K562 (cell line): ENCODE measurements at regions not wholly inside any gene's neighbourhood (a gene's known extent, or its start where the extent isn't known, plus 50 kb on each side); places are given as distances from the start of the nearest gene placed in this dataset.

Experiments
- CEBPG ChIP-seq, 3 experiments: fragments of 200-800 bp in 1 of 3; sonication (Bioruptor generic) in 1 of 3; sonication (generic) in 1 of 3; formaldehyde crosslinking in 1 of 3; IDR thresholded peaks in 2 of 3; conservative IDR thresholded peaks in 1 of 3; 2 replicates each; pipeline versions ENCODE4 v1.6.1 to v1.8.0; 2016 to 2022; ENCODE audit warnings: missing compliant biosample characterization in 2 of 3, missing genetic modification characterization in 2 of 3, mild to moderate bottlenecking in 1 of 3, missing genetic modification reagents in 1 of 3
- ILF3 ChIP-seq: fragments of 450-650 bp; IDR thresholded peaks from 2 replicates; pipeline ENCODE4 v1.6.1; 2018; ENCODE audit warnings: antibody characterized with exemption, mild to moderate bottlenecking, moderate library complexity, borderline replicate concordance
- MIER1 ChIP-seq: fragments of 450-650 bp; IDR thresholded peaks from 2 replicates; pipeline ENCODE4 v1.6.1; 2016; ENCODE audit warnings: antibody characterized with exemption, mild to moderate bottlenecking, low read depth
- MTF1 ChIP-seq: fragments of 250-450 bp; sonication (Bioruptor Pico); IDR thresholded peaks from 2 replicates; pipeline ENCODE4 v1.9.0; 2021; ENCODE audit warnings: moderate library complexity, mild to moderate bottlenecking, inconsistent platforms, borderline replicate concordance
- SAFB2 ChIP-seq: fragments of 200-400 bp; formaldehyde crosslinking; IDR thresholded peaks from 2 replicates; pipeline ENCODE4 v1.6.1; 2018; ENCODE audit warnings: borderline replicate concordance, low read length, low read depth, moderate library complexity; ENCODE audit not compliant: severe bottlenecking
- SLC30A9 ChIP-seq: fragments of 250-450 bp; sonication (Bioruptor Pico); IDR thresholded peaks from 2 replicates; pipeline ENCODE4 v1.8.0; 2022; ENCODE audit warnings: mild to moderate bottlenecking, moderate library complexity
- USF2 ChIP-seq: sonication (generic); formaldehyde crosslinking; IDR thresholded peaks from 2 replicates; pipeline ENCODE4 v1.5.0; 2020; ENCODE audit warnings: missing genetic modification reagents
- ZBTB9 ChIP-seq: fragments of 450-650 bp; formaldehyde crosslinking; IDR thresholded peaks from 2 replicates; pipeline ENCODE4 v1.4.0; 2020; ENCODE audit warnings: mild to moderate bottlenecking, moderate library complexity
- ZNF311 ChIP-seq: fragments of 250-450 bp; sonication (Bioruptor Pico); IDR thresholded peaks from 2 replicates; pipeline ENCODE4 v1.4.0; 2020; ENCODE audit warnings: mild to moderate bottlenecking, moderate library complexity
- ZNF589 ChIP-seq: fragments of 200-800 bp; sonication (Bioruptor generic); IDR thresholded peaks from 2 replicates; pipeline ENCODE4 v1.6.1; 2016; ENCODE audit warnings: low read depth, missing genetic modification characterization, missing compliant biosample characterization
- TF ChIP-seq, protein P1 (sequence below): IDR thresholded peaks from 3 replicates; pipeline ENCODE4 v1.6.1; 2011; ENCODE audit warnings: borderline replicate concordance, mild to moderate bottlenecking; ENCODE audit not compliant: insufficient read length, insufficient read depth

DNA sequence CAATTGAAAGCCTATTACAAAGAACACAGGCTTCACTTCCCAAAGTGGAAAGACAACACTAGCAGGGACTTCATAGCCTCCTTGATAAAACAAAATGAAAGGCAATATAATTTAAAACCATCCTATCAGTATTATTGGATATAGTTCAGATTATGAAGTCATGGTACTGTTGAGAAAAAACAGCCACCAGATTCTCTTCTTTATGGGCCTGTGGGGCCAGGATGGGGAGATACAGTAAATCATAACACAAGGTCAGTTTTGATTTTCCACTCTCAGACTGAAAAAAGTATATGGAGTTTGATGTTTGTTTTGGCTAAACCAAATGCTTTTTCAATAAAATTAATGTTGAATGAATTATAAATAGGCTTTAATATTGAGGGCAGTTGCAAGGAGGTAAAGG lies 129.1 kb downstream of the BCL2L11 start (continued):
- TF ChIP-seq CEBPG (CRISPR knock-in tag; IDR thresholded peaks at IDR 0.05) (no peak), CEBPG (tag; conservative IDR thresholded peaks at IDR 0.05 in 1 of 2, IDR thresholded peaks at IDR 0.05 in 1 of 2) (no peak), ZBTB9 (CRISPR knock-in tag) (no peak), MTF1 (CRISPR knock-in tag) (no peak), SLC30A9 (CRISPR knock-in tag) (no peak), ZNF311 (CRISPR knock-in tag) (no peak), MIER1 (no peak), SAFB2 (no peak), ZNF589 (CRISPR knock-in tag) (no peak), ILF3 (no peak), USF2 (CRISPR knock-in tag) (no peak)
- TF ChIP-seq, protein P1, sequence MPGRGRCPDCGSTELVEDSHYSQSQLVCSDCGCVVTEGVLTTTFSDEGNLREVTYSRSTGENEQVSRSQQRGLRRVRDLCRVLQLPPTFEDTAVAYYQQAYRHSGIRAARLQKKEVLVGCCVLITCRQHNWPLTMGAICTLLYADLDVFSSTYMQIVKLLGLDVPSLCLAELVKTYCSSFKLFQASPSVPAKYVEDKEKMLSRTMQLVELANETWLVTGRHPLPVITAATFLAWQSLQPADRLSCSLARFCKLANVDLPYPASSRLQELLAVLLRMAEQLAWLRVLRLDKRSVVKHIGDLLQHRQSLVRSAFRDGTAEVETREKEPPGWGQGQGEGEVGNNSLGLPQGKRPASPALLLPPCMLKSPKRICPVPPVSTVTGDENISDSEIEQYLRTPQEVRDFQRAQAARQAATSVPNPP: no peak
